ENCODE measurements at regions not wholly inside any gene's neighbourhood (a gene's known extent, or its start where the extent isn't known, plus 50 kb on each side); places are given as distances from the start of the nearest gene placed in this dataset.

GRCh38 chr1:34406833-34407539 is 230.3 kb downstream of the C1orf94 start:
- H3K27me3 ChIP-seq (replicated peaks; ENCODE audit: control insufficient read depth, insufficient read depth, low read length): no peaks in the 10 kb centered on the region
- no peak for DNase-seq (ENCODE audit: extremely low read depth, insufficient read length)
- H3K36me3 ChIP-seq (ENCODE audit: control insufficient read depth, insufficient read depth, low read length): no peaks in the 10 kb centered on the region
- no peak overlapping the region for H3K4me3 ChIP-seq (replicated peaks; ENCODE audit: low read depth, low read length)
- TF ChIP-seq CTCF (IDR thresholded peaks at IDR 0.05; ENCODE audit: insufficient read depth, low read length, poor library complexity, severe bottlenecking): no peak

- Histone ChIP-seq H3K4me3 (replicated peaks; ENCODE audit: low read depth, low read length) (no peak overlapping the region), H3K36me3 (ENCODE audit: control insufficient read depth, insufficient read depth, low read length) (no peaks in the 10 kb centered on the region), H3K27me3 (replicated peaks; ENCODE audit: control insufficient read depth, insufficient read depth, low read length) (no peaks in the 10 kb centered on the region)
- DNase-seq (ENCODE audit: extremely low read depth, insufficient read length): no peak
- no peak for TF ChIP-seq CTCF (IDR thresholded peaks at IDR 0.05; ENCODE audit: insufficient read depth, low read length, poor library complexity, severe bottlenecking)
Observed at GRCh38 chr1:34408011-34408410, 231.3 kb downstream of the C1orf94 start.

- Histone ChIP-seq H3K4me3 (replicated peaks; ENCODE audit: low read depth, low read length) (no peak overlapping the region), H3K36me3 (ENCODE audit: control insufficient read depth, insufficient read depth, low read length) (no peaks in the 10 kb centered on the region), H3K27me3 (replicated peaks; ENCODE audit: control insufficient read depth, insufficient read depth, low read length) (no peaks in the 10 kb centered on the region)
- no peak for DNase-seq (ENCODE audit: extremely low read depth, insufficient read length)
- TF ChIP-seq CTCF (IDR thresholded peaks at IDR 0.05; ENCODE audit: insufficient read depth, low read length, poor library complexity, severe bottlenecking): no peak
Observed at GRCh38 chr1:34409689-34410229, 233.1 kb downstream of the C1orf94 start.

GRCh38 chr1:34412598-34413370 is 236.1 kb downstream of the C1orf94 start:
- no peak for TF ChIP-seq CTCF (IDR thresholded peaks at IDR 0.05; ENCODE audit: insufficient read depth, low read length, poor library complexity, severe bottlenecking)
- no peaks in the 10 kb centered on the region for H3K27me3 ChIP-seq (replicated peaks; ENCODE audit: control insufficient read depth, insufficient read depth, low read length)
- DNase-seq (ENCODE audit: extremely low read depth, insufficient read length): no peak
- no peaks in the 10 kb centered on the region for H3K36me3 ChIP-seq (ENCODE audit: control insufficient read depth, insufficient read depth, low read length)
- no peak overlapping the region for H3K4me3 ChIP-seq (replicated peaks; ENCODE audit: low read depth, low read length)

DNA sequence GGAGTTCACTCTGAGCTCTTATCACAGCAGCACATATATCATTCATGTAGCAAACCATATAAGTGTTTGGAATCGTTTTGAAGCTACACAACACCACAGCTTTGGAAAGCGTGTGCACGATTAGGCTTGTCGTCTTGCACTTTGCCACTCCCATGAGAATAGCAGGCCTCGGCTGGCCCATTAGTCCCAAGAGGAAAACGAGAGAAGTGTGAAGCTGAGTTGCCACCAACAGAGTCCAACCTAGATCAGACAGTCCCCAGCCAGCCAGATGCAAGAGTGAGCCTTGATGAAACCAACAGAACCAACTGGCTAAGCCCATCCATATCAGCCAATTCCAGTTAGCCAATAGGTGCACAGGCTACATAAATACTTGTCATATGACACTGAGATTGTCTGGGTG is 238.4 kb downstream of the C1orf94 start:
- Histone ChIP-seq H3K36me3 (ENCODE audit: control insufficient read depth, insufficient read depth, low read length) (no peaks in the 10 kb centered on the region), H3K27me3 (replicated peaks; ENCODE audit: control insufficient read depth, insufficient read depth, low read length) (no peaks in the 10 kb centered on the region), H3K4me3 (replicated peaks; ENCODE audit: low read depth, low read length) (no peak overlapping the region)
- no peak for DNase-seq (ENCODE audit: extremely low read depth, insufficient read length)
- TF ChIP-seq CTCF (IDR thresholded peaks at IDR 0.05; ENCODE audit: insufficient read depth, low read length, poor library complexity, severe bottlenecking): no peak

Measured in GM06990 (cell line).